ENCODE measurements at regions not wholly inside any gene's neighbourhood (a gene's known extent, or its start where the extent isn't known, plus 50 kb on each side); places are given as distances from the start of the nearest gene placed in this dataset.

- DNase-seq (ENCODE audit: low spot score) = no peak
Observed at GRCh38 chr16:55271945-55272513, 52.0 kb upstream of the IRX6 start.

- no peak for DNase-seq (ENCODE audit: low spot score)
Observed at GRCh38 chr16:55272744-55273143, 51.3 kb upstream of the IRX6 start.

- no peak for DNase-seq (ENCODE audit: low spot score)
Observed at GRCh38 chr16:55273356-55273755, 50.6 kb upstream of the IRX6 start.

- no peak for DNase-seq (ENCODE audit: low spot score)
Observed at GRCh38 chr16:55273959-55274358, 50.0 kb upstream of the IRX6 start.

Measured in GM03348 (cell line).